WTC11 (cell line): ENCODE measurements at regions not wholly inside any gene's neighbourhood (a gene's known extent, or its start where the extent isn't known, plus 50 kb on each side); places are given as distances from the start of the nearest gene placed in this dataset.

Experiments
- ATAC-seq: fragments of 200-7000 bp; cut with Tn5 transposase; 2 replicates; pipeline ENCODE4 v1.10.0; 2021; ENCODE audit warnings: mild to moderate bottlenecking, moderate library complexity
- CTCF ChIA-PET: fragments of 300-600 bp; sonication (Branson Sonifier 250); formaldehyde crosslinking; loops from one replicate; lab custom pipeline; 2021; ENCODE audit warnings: antibody characterized with exemption; lab: Charles Lee
- POLR2A ChIA-PET: fragments of 350-600 bp; sonication (Branson Sonifier 250); formaldehyde crosslinking; loops from one replicate; lab custom pipeline; 2021; ENCODE audit warnings: antibody characterized with exemption; lab: Charles Lee
- DNase-seq: peaks from one replicate; pipeline ENCODE4 v3.0.0; 2021; ENCODE audit warnings: low spot score
- H3K27ac Mint-ChIP-seq: 2 replicates; pipeline ENCODE4 v1.8.0; 2021; ENCODE audit warnings: mixed read lengths
- H3K27me3 Mint-ChIP-seq: 2 replicates; pipeline ENCODE4 v1.8.0; 2021; ENCODE audit warnings: low read depth, mild to moderate bottlenecking, moderate library complexity, mixed read lengths
- H3K36me3 Mint-ChIP-seq: 2 replicates; pipeline ENCODE4 v1.8.0; 2021; ENCODE audit warnings: mixed read lengths
- H3K4me1 Mint-ChIP-seq: 2 replicates; pipeline ENCODE4 v1.8.0; 2022; ENCODE audit warnings: mixed read lengths
- H3K4me3 Mint-ChIP-seq: 2 replicates; pipeline ENCODE4 v1.8.0; 2021; ENCODE audit warnings: mild to moderate bottlenecking, moderate library complexity, mixed read lengths
- H3K9me3 Mint-ChIP-seq: 2 replicates; pipeline ENCODE4 v1.8.0; 2021; ENCODE audit warnings: mixed read lengths
- ARID4B ChIP-seq: sonication (generic); formaldehyde crosslinking; IDR thresholded peaks from 2 replicates; pipeline ENCODE4 v1.8.0; 2023; ENCODE audit warnings: missing genetic modification reagents, mild to moderate bottlenecking, borderline replicate concordance
- E2F1 ChIP-seq: sonication (generic); formaldehyde crosslinking; IDR thresholded peaks from 2 replicates; pipeline ENCODE4 v1.8.0; 2022; ENCODE audit warnings: mild to moderate bottlenecking, missing genetic modification reagents
- EMX1 ChIP-seq: fragments of 250-450 bp; sonication (Bioruptor Pico); IDR thresholded peaks from 2 replicates; pipeline ENCODE4 v1.8.0; 2021; ENCODE audit warnings: mild to moderate bottlenecking
- FOXJ3 ChIP-seq: sonication (generic); formaldehyde crosslinking; IDR thresholded peaks from 2 replicates; pipeline ENCODE4 v1.9.0; 2021; ENCODE audit warnings: missing genetic modification reagents, mild to moderate bottlenecking, borderline replicate concordance
- HMGA2 ChIP-seq: fragments of 250-450 bp; sonication (Bioruptor Pico); IDR thresholded peaks from 2 replicates; pipeline ENCODE4 v1.4.0; 2021; ENCODE audit warnings: mild to moderate bottlenecking, moderate library complexity
- HMGXB4 ChIP-seq: sonication (generic); formaldehyde crosslinking; IDR thresholded peaks from 2 replicates; pipeline ENCODE4 v1.8.1; 2023; ENCODE audit warnings: mild to moderate bottlenecking, moderate library complexity, missing genetic modification reagents
- KAT7 ChIP-seq: sonication (generic); formaldehyde crosslinking; IDR thresholded peaks from 2 replicates; pipeline ENCODE4 v1.8.1; 2023; ENCODE audit warnings: missing genetic modification reagents, mild to moderate bottlenecking, borderline replicate concordance
- MYBL2 ChIP-seq: sonication (generic); formaldehyde crosslinking; IDR thresholded peaks from 2 replicates; pipeline ENCODE4 v1.8.1; 2023; ENCODE audit warnings: mild to moderate bottlenecking, moderate library complexity, missing genetic modification reagents
- NFATC4 ChIP-seq: fragments of 250-450 bp; sonication (Bioruptor Pico); IDR thresholded peaks from 2 replicates; pipeline ENCODE4 v1.9.0; 2021; ENCODE audit warnings: mild to moderate bottlenecking
- PREB ChIP-seq: sonication (generic); formaldehyde crosslinking; IDR thresholded peaks from 2 replicates; pipeline ENCODE4 v1.8.1; 2022; ENCODE audit warnings: mild to moderate bottlenecking, missing genetic modification reagents, moderate library complexity, borderline replicate concordance
- PRRX2 ChIP-seq: fragments of 250-450 bp; sonication (Bioruptor Pico); IDR thresholded peaks from 2 replicates; pipeline ENCODE4 v1.8.0; 2021; ENCODE audit warnings: mild to moderate bottlenecking
- RORB ChIP-seq: fragments of 250-450 bp; sonication (Bioruptor Pico); IDR thresholded peaks from 2 replicates; pipeline ENCODE4 v1.9.0; 2021; ENCODE audit warnings: mild to moderate bottlenecking
- SP1 ChIP-seq: sonication (generic); formaldehyde crosslinking; conservative IDR thresholded peaks from 2 replicates; pipeline ENCODE4 v1.8.1; 2022; ENCODE audit warnings: missing genetic modification reagents
- TEAD1 ChIP-seq: sonication (generic); formaldehyde crosslinking; IDR thresholded peaks from 2 replicates; pipeline ENCODE4 v1.8.0; 2022; ENCODE audit warnings: mild to moderate bottlenecking, missing genetic modification reagents
- ZNF138 ChIP-seq: sonication (generic); formaldehyde crosslinking; conservative IDR thresholded peaks from 2 replicates; pipeline ENCODE4 v1.8.1; 2022; ENCODE audit warnings: mild to moderate bottlenecking, moderate library complexity, missing genetic modification reagents
- ZNF232 ChIP-seq: sonication (generic); formaldehyde crosslinking; IDR thresholded peaks from 2 replicates; pipeline ENCODE4 v1.8.0; 2022; ENCODE audit warnings: mild to moderate bottlenecking, missing genetic modification reagents
- ZNF416 ChIP-seq: fragments of 250-450 bp; sonication (Bioruptor Pico); IDR thresholded peaks from 2 replicates; pipeline ENCODE4 v1.9.0; 2021; ENCODE audit warnings: mild to moderate bottlenecking, inconsistent platforms
- ZNF423 ChIP-seq: fragments of 250-450 bp; sonication (Bioruptor Pico); IDR thresholded peaks from 2 replicates; pipeline ENCODE4 v2.1.2; 2022; ENCODE audit warnings: mild to moderate bottlenecking, moderate library complexity
- ZSCAN18 ChIP-seq: fragments of 250-450 bp; sonication (Bioruptor Pico); IDR thresholded peaks from 2 replicates; pipeline ENCODE4 v2.1.2; 2022; ENCODE audit warnings: mild to moderate bottlenecking, moderate library complexity
- TF ChIP-seq, protein P1 (sequence below): sonication (generic); formaldehyde crosslinking; IDR thresholded peaks from 2 replicates; pipeline ENCODE4 v1.8.1; 2022; ENCODE audit warnings: low read depth, missing genetic modification reagents, borderline replicate concordance
- TF ChIP-seq, protein P2 (sequence below): sonication (generic); formaldehyde crosslinking; IDR thresholded peaks from 2 replicates; pipeline ENCODE4 v1.8.1; 2023; ENCODE audit warnings: mild to moderate bottlenecking, missing genetic modification reagents

DNA sequence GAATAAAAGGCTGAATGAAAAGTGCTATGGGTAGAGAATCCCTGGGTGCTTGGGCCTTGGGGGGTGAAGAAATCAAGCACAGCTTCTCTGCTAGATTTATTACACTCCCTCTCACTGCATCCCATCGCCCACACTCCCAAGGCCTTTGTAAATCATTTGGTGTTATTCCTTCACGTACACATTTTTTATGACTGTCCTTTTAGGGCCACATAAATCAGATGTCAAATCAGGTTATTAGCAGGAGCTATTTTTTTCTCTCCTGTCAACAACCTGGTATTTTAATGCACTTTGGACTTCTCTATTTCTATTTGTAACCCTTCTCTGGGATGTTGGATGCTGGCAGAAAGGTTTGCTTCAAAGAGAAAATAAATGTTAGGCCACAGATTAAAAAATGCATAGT, 408.8 kb downstream of the INSC start:
- DNase-seq: no peak
- Mint-ChIP-seq H3K9me3 (peaks cover 39% of the 10 kb centered on the region), H3K4me1 (peaks cover 12% of the 10 kb centered on the region), H3K27me3 (no peaks in the 10 kb centered on the region; the same call in 1 of the 2 replicates), H3K27ac (no peak overlapping the region), H3K36me3 (peaks cover 24% of the 10 kb centered on the region), H3K4me3 (no peak overlapping the region)
- CTCF ChIA-PET: no interaction called here
- no peak for ATAC-seq
- no peak for TF ChIP-seq EMX1 (CRISPR knock-in tag)
- no peak for TF ChIP-seq ZNF416 (CRISPR knock-in tag)
- no peak for TF ChIP-seq HMGA2
- TF ChIP-seq ZSCAN18 (CRISPR knock-in tag): no peak
- TF ChIP-seq NFATC4 (CRISPR knock-in tag): no peak
- TF ChIP-seq ARID4B: no peak
- no peak for TF ChIP-seq ZNF138 (CRISPR knock-in tag)
- TF ChIP-seq KAT7: no peak
- no peak for TF ChIP-seq RORB (CRISPR knock-in tag)
- TF ChIP-seq ZNF232 (CRISPR knock-in tag): no peak
- POLR2A ChIA-PET: no interaction called here

GRCh38 chr11:15525582-15525981, 410.9 kb downstream of the INSC start:
- Mint-ChIP-seq H3K27me3 (no peaks in the 10 kb centered on the region; the same call in 1 of the 2 replicates), H3K9me3 (peaks cover 45% of the 10 kb centered on the region), H3K4me1 (no peaks in the 10 kb centered on the region), H3K27ac (no peak overlapping the region), H3K4me3 (no peak overlapping the region), H3K36me3 (peaks cover 26% of the 10 kb centered on the region)
- CTCF ChIA-PET: no interaction called here
- ATAC-seq: no peak
- POLR2A ChIA-PET: no interaction called here
- DNase-seq: no peak
- TF ChIP-seq SP1 (no peak), ZNF423 (CRISPR knock-in tag) (no peak), E2F1 (CRISPR knock-in tag) (no peak)
- TF ChIP-seq, protein P1, sequence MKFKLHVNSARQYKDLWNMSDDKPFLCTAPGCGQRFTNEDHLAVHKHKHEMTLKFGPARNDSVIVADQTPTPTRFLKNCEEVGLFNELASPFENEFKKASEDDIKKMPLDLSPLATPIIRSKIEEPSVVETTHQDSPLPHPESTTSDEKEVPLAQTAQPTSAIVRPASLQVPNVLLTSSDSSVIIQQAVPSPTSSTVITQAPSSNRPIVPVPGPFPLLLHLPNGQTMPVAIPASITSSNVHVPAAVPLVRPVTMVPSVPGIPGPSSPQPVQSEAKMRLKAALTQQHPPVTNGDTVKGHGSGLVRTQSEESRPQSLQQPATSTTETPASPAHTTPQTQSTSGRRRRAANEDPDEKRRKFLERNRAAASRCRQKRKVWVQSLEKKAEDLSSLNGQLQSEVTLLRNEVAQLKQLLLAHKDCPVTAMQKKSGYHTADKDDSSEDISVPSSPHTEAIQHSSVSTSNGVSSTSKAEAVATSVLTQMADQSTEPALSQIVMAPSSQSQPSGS (CRISPR knock-in tag): no peak

DNA sequence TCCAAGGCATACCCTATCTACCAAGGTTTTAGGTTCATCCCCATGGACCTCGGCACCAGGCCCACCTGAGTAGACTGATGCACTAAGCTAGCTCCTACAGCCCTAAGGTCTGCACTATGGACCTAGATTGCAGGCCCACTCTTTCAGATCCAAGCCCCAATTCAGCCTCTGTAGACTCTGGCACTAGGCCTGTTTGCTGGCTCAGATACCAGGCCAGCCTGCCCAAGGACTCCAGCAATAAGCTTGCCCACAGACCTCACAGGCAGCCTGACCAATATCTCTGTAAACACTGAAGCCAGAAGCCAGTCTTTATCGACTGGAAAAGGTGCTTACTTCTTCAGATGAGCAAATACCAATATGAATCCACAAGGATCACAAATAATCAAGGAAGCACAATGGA, 411.3 kb downstream of the INSC start:
- Mint-ChIP-seq H3K27me3 (no peaks in the 10 kb centered on the region; the same call in 1 of the 2 replicates), H3K4me3 (no peak overlapping the region), H3K4me1 (no peaks in the 10 kb centered on the region), H3K9me3 (peaks cover 42% of the 10 kb centered on the region), H3K36me3 (peaks cover 26% of the 10 kb centered on the region), H3K27ac (no peak overlapping the region)
- ChIA-PET POLR2A (no interaction called here), CTCF (no interaction called here)
- DNase-seq (no peak), ATAC-seq (no peak)
- TF ChIP-seq TEAD1 (CRISPR knock-in tag) (no peak), PRRX2 (CRISPR knock-in tag) (no peak), HMGA2 (no peak), PREB (CRISPR knock-in tag) (no peak), RORB (CRISPR knock-in tag) (no peak), ZNF416 (CRISPR knock-in tag) (no peak), MYBL2 (CRISPR knock-in tag) (no peak), HMGXB4 (CRISPR knock-in tag) (no peak), FOXJ3 (CRISPR knock-in tag) (no peak)
- TF ChIP-seq, protein P2, sequence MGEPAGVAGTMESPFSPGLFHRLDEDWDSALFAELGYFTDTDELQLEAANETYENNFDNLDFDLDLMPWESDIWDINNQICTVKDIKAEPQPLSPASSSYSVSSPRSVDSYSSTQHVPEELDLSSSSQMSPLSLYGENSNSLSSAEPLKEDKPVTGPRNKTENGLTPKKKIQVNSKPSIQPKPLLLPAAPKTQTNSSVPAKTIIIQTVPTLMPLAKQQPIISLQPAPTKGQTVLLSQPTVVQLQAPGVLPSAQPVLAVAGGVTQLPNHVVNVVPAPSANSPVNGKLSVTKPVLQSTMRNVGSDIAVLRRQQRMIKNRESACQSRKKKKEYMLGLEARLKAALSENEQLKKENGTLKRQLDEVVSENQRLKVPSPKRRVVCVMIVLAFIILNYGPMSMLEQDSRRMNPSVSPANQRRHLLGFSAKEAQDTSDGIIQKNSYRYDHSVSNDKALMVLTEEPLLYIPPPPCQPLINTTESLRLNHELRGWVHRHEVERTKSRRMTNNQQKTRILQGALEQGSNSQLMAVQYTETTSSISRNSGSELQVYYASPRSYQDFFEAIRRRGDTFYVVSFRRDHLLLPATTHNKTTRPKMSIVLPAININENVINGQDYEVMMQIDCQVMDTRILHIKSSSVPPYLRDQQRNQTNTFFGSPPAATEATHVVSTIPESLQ (CRISPR knock-in tag): no peak
